NOMO-1 treated with DMSO at 0.1 percent for 48 hours (cell line): ENCODE measurements at regions not wholly inside any gene's neighbourhood (a gene's known extent, or its start where the extent isn't known, plus 50 kb on each side); places are given as distances from the start of the nearest gene placed in this dataset.

ENCODE experiments used
- DNase-seq: peaks from one replicate; lab custom pipeline; 2025; ENCODE audit not compliant: unreplicated experiment; lab: John Stamatoyannopoulos, UW

GRCh38 chr11:112459001-112459400 is 198.3 kb upstream of the PLET1 start:
- DNase-seq: no peak

- no peak for DNase-seq
These were observed 199.5 kb upstream of the PLET1 start for GRCh38 chr11:112460141-112460540.

- no peak for DNase-seq
These were observed 204.3 kb upstream of the PLET1 start for GRCh38 chr11:112464949-112465348.

- no peak for DNase-seq
These were observed 204.9 kb upstream of the PLET1 start for GRCh38 chr11:112465433-112466024.

GRCh38 chr11:112467721-112468120 is 207.1 kb upstream of the PLET1 start:
- DNase-seq: no peak

- no peak for DNase-seq
These were observed 208.7 kb upstream of the PLET1 start for GRCh38 chr11:112469376-112469775.

- no peak for DNase-seq
These were observed 209.7 kb upstream of the PLET1 start for GRCh38 chr11:112470355-112470754.

- DNase-seq: no peak
These were observed 211.1 kb upstream of the PLET1 start for GRCh38 chr11:112471731-112472130.

- DNase-seq: no peak
These were observed 216.5 kb upstream of the PLET1 start for GRCh38 chr11:112477152-112477551.

- DNase-seq: no peak
These were observed 217.1 kb upstream of the PLET1 start for GRCh38 chr11:112477581-112478317.

- no peak for DNase-seq
These were observed 218.1 kb upstream of the PLET1 start for GRCh38 chr11:112478806-112479205.

- no peak for DNase-seq
These were observed 220.8 kb upstream of the PLET1 start for GRCh38 chr11:112481431-112481830.

GRCh38 chr11:112481893-112482292 is 221.2 kb upstream of the PLET1 start:
- no peak for DNase-seq

- no peak for DNase-seq
These were observed 224.6 kb upstream of the PLET1 start for GRCh38 chr11:112485280-112485679.

- no peak for DNase-seq
These were observed 237.2 kb upstream of the PLET1 start for GRCh38 chr11:112497826-112498225.

GRCh38 chr11:112498701-112499100 is 238.0 kb upstream of the PLET1 start:
- no peak for DNase-seq

GRCh38 chr11:112499153-112499880 is 238.7 kb upstream of the PLET1 start:
- DNase-seq: no peak

- no peak for DNase-seq
These were observed 239.2 kb upstream of the PLET1 start for GRCh38 chr11:112499881-112500204.

- DNase-seq: no peak
These were observed 242.8 kb upstream of the PLET1 start for GRCh38 chr11:112503410-112503809.

- DNase-seq: no peak
These were observed 243.4 kb upstream of the PLET1 start for GRCh38 chr11:112504056-112504455.

- DNase-seq: no peak
These were observed 246.2 kb upstream of the PLET1 start for GRCh38 chr11:112506852-112507251.

GRCh38 chr11:112507281-112507680 is 246.6 kb upstream of the PLET1 start:
- DNase-seq: no peak
